Superior temporal gyrus (tissue), 1 donor: ENCODE measurements at regions not wholly inside any gene's neighbourhood (a gene's known extent, or its start where the extent isn't known, plus 50 kb on each side); places are given as distances from the start of the nearest gene placed in this dataset.

Experiments
- DNase-seq: peaks from one replicate; pipeline ENCODE4 v3.0.0-alpha.2; 2016; ENCODE audit errors: extremely low spot score

GRCh38 chr14:62084020-62084419 is 321.8 kb downstream of the SNAPC1 start:
- peak; percentile 69 for DNase-seq

- DNase-seq = no peak
Observed at GRCh38 chr14:62087191-62087590, 325.0 kb downstream of the SNAPC1 start.

- no peak for DNase-seq
Observed at GRCh38 chr14:62093736-62094135, 331.5 kb downstream of the SNAPC1 start.

GRCh38 chr14:62097072-62097471 is 334.9 kb downstream of the SNAPC1 start:
- DNase-seq = no peak

GRCh38 chr14:62097824-62098223 is 335.6 kb downstream of the SNAPC1 start:
- no peak for DNase-seq

- DNase-seq = no peak
Observed at GRCh38 chr14:62098357-62098756, 336.1 kb downstream of the SNAPC1 start.

GRCh38 chr14:62099091-62099490 is 336.9 kb downstream of the SNAPC1 start:
- DNase-seq = no peak

- DNase-seq = no peak
Observed at GRCh38 chr14:62101189-62101588, 339.0 kb downstream of the SNAPC1 start.

GRCh38 chr14:62101673-62102348 is 339.6 kb downstream of the SNAPC1 start:
- no peak for DNase-seq

GRCh38 chr14:62102349-62102725 is 340.1 kb downstream of the SNAPC1 start:
- no peak for DNase-seq

- DNase-seq = no peak
Observed at GRCh38 chr14:62103464-62103863, 341.2 kb downstream of the SNAPC1 start.

- DNase-seq = no peak
Observed at GRCh38 chr14:62110941-62111340, 348.7 kb downstream of the SNAPC1 start.

- peak; percentile 80 for DNase-seq
Observed at GRCh38 chr14:62117010-62117750, 355.0 kb downstream of the SNAPC1 start.

- peak; percentile 53 for DNase-seq
Observed at GRCh38 chr14:62117751-62118105, 355.5 kb downstream of the SNAPC1 start.

- no peak for DNase-seq
Observed at GRCh38 chr14:62118461-62118860, 356.2 kb downstream of the SNAPC1 start.

GRCh38 chr14:62118871-62119270 is 356.7 kb downstream of the SNAPC1 start:
- DNase-seq = no peak

- DNase-seq = no peak
Observed at GRCh38 chr14:62123961-62124360, 361.7 kb downstream of the SNAPC1 start.

GRCh38 chr14:62125793-62126192 is 363.6 kb downstream of the SNAPC1 start:
- DNase-seq = no peak

- peak; percentile 89 for DNase-seq
Observed at GRCh38 chr14:62126879-62127478, 364.8 kb downstream of the SNAPC1 start.

- no peak for DNase-seq
Observed at GRCh38 chr14:62130441-62130840, 368.2 kb downstream of the SNAPC1 start.

GRCh38 chr14:62133776-62134550 is 371.7 kb downstream of the SNAPC1 start:
- no peak for DNase-seq

- DNase-seq = no peak
Observed at GRCh38 chr14:62138593-62138992, 376.4 kb downstream of the SNAPC1 start.
